Mesendoderm (in vitro differentiated cells): ENCODE measurements at regions not wholly inside any gene's neighbourhood (a gene's known extent, or its start where the extent isn't known, plus 50 kb on each side); places are given as distances from the start of the nearest gene placed in this dataset.

Experiments
- DNase-seq: peaks from one replicate; pipeline ENCODE4 v3.0.0; 2013
- H2AK5ac ChIP-seq: 2 replicates; pipeline ENCODE4 v1.6.1; 2013; ENCODE audit warnings: low read length, inconsistent platforms
- H2BK120ac ChIP-seq: 2 replicates; pipeline ENCODE4 v1.6.1; 2013; ENCODE audit warnings: low read depth, mild to moderate bottlenecking, low read length, moderate library complexity, mixed read lengths
- H2BK15ac ChIP-seq: replicated peaks from 2 replicates; pipeline ENCODE4 v1.6.1; 2013; ENCODE audit warnings: low read depth, mild to moderate bottlenecking, moderate library complexity
- H2BK5ac ChIP-seq: 2 replicates; pipeline ENCODE4 v1.6.1; 2013; ENCODE audit warnings: low read length, inconsistent platforms
- H3K18ac ChIP-seq: 2 replicates; pipeline ENCODE4 v1.6.1; 2013; ENCODE audit warnings: mild to moderate bottlenecking, low read length, mixed read lengths
- H3K23ac ChIP-seq: one replicate; pipeline ENCODE4 v1.6.1; 2013; ENCODE audit warnings: low read length
- H3K27ac ChIP-seq: 2 replicates; pipeline ENCODE4 v1.5.1; 2013; ENCODE audit warnings: low read depth, mild to moderate bottlenecking, inconsistent platforms, low read length, moderate library complexity
- H3K27me3 ChIP-seq: 2 replicates; pipeline ENCODE4 v1.6.1; 2013; ENCODE audit warnings: low read length, control low read depth, mild to moderate bottlenecking, inconsistent platforms; ENCODE audit not compliant: insufficient read depth, poor library complexity
- H3K36me3 ChIP-seq: 2 replicates; pipeline ENCODE4 v1.6.1; 2013; ENCODE audit warnings: low read length, inconsistent platforms; ENCODE audit not compliant: control insufficient read depth, insufficient read depth
- H3K4ac ChIP-seq: one replicate; pipeline ENCODE4 v1.6.1; 2013; ENCODE audit warnings: low read depth, mild to moderate bottlenecking, low read length, moderate library complexity
- H3K4me1 ChIP-seq: 2 replicates; pipeline ENCODE4 v1.6.1; 2013; ENCODE audit warnings: low read depth, low read length, inconsistent platforms; ENCODE audit not compliant: control insufficient read depth
- H3K4me2 ChIP-seq: 2 replicates; pipeline ENCODE4 v1.6.1; 2013; ENCODE audit warnings: low read length
- H3K4me3 ChIP-seq: 2 replicates; pipeline ENCODE4 v1.5.1; 2013; ENCODE audit warnings: mild to moderate bottlenecking, low read length
- H3K56ac ChIP-seq: one replicate; pipeline ENCODE4 v1.6.1; 2013; ENCODE audit warnings: low read length
- H3K79me1 ChIP-seq: 2 replicates; pipeline ENCODE4 v1.6.1; 2013; ENCODE audit warnings: low read length, inconsistent platforms
- H3K79me2 ChIP-seq: 2 replicates; pipeline ENCODE4 v1.6.1; 2013; ENCODE audit warnings: mild to moderate bottlenecking, low read length; ENCODE audit not compliant: control insufficient read depth, insufficient read depth
- H3K9ac ChIP-seq: 2 replicates; pipeline ENCODE4 v1.6.1; 2013; ENCODE audit warnings: low read length, inconsistent platforms
- H4K5ac ChIP-seq: one replicate; pipeline ENCODE4 v1.6.1; 2013; ENCODE audit warnings: low read length
- H4K8ac ChIP-seq: one replicate; pipeline ENCODE4 v1.6.1; 2013; ENCODE audit warnings: low read depth, mild to moderate bottlenecking, control low read depth, low read length, moderate library complexity
- WGBS: extraction: QIAGEN DNeasy Blood & Tissue Kit; methylation state at CpG from one replicate; pipeline ENCODE4 v1.1.7; 2013; ENCODE audit warnings: low lambda C conversion rate, missing lambda C conversion rate; ENCODE audit not compliant: insufficient coverage; ENCODE audit errors: extremely low coverage; 5-methylcytosine and 5-hydroxymethylcytosine counted together

DNA sequence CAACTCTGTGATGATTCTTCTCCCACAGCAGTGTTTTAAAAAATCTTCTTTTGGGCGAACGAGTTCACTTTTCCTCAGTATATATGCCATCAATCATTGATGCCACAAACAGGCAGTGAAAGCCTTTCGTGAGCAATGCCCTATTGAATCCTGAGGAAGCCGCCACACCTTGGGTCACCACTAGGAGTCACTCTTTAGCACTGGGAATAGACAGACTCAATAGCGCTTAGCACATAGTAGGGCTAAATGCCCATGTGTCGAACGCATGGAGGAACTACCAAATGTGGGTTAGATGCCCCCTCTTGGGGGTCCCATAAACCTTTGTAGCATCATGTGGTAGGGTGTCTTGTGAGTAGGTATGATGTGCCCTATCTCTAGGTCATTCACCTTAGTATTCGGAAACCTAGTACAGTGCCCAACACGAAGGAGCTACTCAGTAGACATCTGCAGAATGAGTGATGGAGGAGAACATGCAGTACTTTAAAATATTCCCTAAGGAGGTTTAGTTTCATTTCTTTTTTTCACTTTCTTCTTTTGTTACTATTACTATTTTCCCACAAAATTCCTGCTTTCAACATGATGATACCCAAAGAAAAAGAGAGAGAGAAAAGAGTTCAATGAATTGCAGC, 603.7 kb downstream of the BNC2 start:
- WGBS, result no CpG with 5 or more reads among the region's 9 CpGs
- Histone ChIP-seq H3K9ac (no peak overlapping the region), H3K79me2 (no peaks in the 10 kb centered on the region), H3K4me3 (no peak overlapping the region), H3K36me3 (no peaks in the 10 kb centered on the region), H3K18ac (no peak overlapping the region), H4K5ac (no peak overlapping the region), H2BK15ac (no peak overlapping the region), H2AK5ac (no peak overlapping the region), H3K23ac (no peak overlapping the region), H2BK5ac (no peak overlapping the region), H3K27ac (no peak overlapping the region), H3K4ac (no peak overlapping the region), H3K56ac (no peak overlapping the region), H3K27me3 (no peaks in the 10 kb centered on the region), H3K4me1 (no peaks in the 10 kb centered on the region), H3K4me2 (no peak overlapping the region), H2BK120ac (no peak overlapping the region), H3K79me1 (no peaks in the 10 kb centered on the region), H4K8ac (no peak overlapping the region)
- peak; percentile 63 for DNase-seq

DNA sequence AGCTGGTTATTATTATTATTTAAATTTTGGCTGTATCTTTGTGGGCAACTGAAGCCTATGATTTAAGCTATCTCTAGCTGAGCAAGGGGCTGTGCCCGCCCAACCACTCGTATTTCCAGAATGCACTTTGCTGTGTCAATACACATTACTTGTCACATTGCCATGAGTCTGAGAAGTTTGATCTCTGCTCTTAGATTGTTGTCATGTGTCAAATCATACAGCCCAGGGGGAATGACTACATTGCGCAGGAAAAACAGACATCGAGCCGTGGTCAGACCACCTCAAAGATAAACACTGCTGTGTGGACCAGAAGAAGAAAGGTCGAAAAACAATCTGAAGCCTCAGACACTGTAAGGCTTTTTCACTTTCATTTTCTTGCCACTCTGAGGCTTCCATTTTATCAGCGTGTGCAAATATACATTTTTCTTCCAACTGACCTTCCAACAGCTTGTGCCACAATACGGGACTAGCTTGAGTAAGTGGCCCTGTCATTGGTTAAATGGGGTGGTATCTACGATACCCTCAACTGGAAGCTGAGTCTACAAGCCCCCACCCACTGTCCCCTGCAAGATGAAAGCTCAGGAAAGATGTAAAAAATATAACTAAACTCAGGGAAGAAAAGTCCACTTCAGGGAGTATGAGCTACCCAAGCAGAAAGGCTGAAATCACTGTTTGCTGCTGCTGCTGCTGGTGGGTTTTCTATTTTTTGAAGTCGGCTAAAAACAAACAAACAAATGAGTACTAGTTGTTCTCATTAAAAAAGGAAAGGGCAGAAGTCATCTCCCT, 603.0 kb downstream of the BNC2 start:
- Histone ChIP-seq H3K4me2 (no peak overlapping the region), H2BK15ac (no peak overlapping the region), H3K56ac (no peak overlapping the region), H3K4ac (no peak overlapping the region), H3K4me1 (no peaks in the 10 kb centered on the region), H3K36me3 (no peaks in the 10 kb centered on the region), H2BK120ac (no peak overlapping the region), H3K4me3 (no peak overlapping the region), H3K27ac (no peak overlapping the region), H3K27me3 (no peaks in the 10 kb centered on the region), H3K79me2 (no peaks in the 10 kb centered on the region), H2AK5ac (no peak overlapping the region), H3K9ac (no peak overlapping the region), H3K18ac (no peak overlapping the region), H2BK5ac (no peak overlapping the region), H4K5ac (no peak overlapping the region), H4K8ac (no peak overlapping the region), H3K79me1 (no peaks in the 10 kb centered on the region), H3K23ac (no peak overlapping the region)
- no peak for DNase-seq
- WGBS, result no CpG with 5 or more reads among the region's 10 CpGs

- Histone ChIP-seq H3K79me1 (no peaks in the 10 kb centered on the region), H4K8ac (no peak overlapping the region), H2BK15ac (no peak overlapping the region), H3K27ac (no peak overlapping the region), H3K56ac (no peak overlapping the region), H3K4me3 (no peak overlapping the region), H3K23ac (no peak overlapping the region), H2BK5ac (no peak overlapping the region), H3K36me3 (no peaks in the 10 kb centered on the region), H4K5ac (no peak overlapping the region), H3K4me2 (no peak overlapping the region), H3K79me2 (no peaks in the 10 kb centered on the region), H2AK5ac (no peak overlapping the region), H3K27me3 (no peaks in the 10 kb centered on the region), H3K4me1 (no peaks in the 10 kb centered on the region), H3K18ac (no peak overlapping the region), H3K4ac (no peak overlapping the region), H3K9ac (no peak overlapping the region), H2BK120ac (no peak overlapping the region)
- no peak for DNase-seq
- no CpG with 5 or more reads among the region's 15 CpGs for WGBS
These were observed 602.2 kb downstream of the BNC2 start for GRCh38 chr9:16268067-16268881.

- H3K36me3 ChIP-seq, result no peaks in the 10 kb centered on the region
- H3K27ac ChIP-seq, result no peak overlapping the region
- H3K4me1 ChIP-seq, result no peaks in the 10 kb centered on the region
- H3K27me3 ChIP-seq, result no peaks in the 10 kb centered on the region
- no peak overlapping the region for H2AK5ac ChIP-seq
- H4K8ac ChIP-seq, result no peak overlapping the region
- no peak overlapping the region for H3K4me3 ChIP-seq
- no peak overlapping the region for H2BK5ac ChIP-seq
- H3K56ac ChIP-seq, result no peak overlapping the region
- no peak overlapping the region for H2BK120ac ChIP-seq
- H3K79me1 ChIP-seq, result no peaks in the 10 kb centered on the region
- no peak overlapping the region for H4K5ac ChIP-seq
- no peak overlapping the region for H3K4me2 ChIP-seq
- DNase-seq, result no peak
- no peak overlapping the region for H3K9ac ChIP-seq
- H3K18ac ChIP-seq, result no peak overlapping the region
- no peak overlapping the region for H2BK15ac ChIP-seq
- no peak overlapping the region for H3K23ac ChIP-seq
- no peak overlapping the region for H3K4ac ChIP-seq
- H3K79me2 ChIP-seq, result no peaks in the 10 kb centered on the region
- WGBS, result no CpG with 5 or more reads among the region's 9 CpGs
These were observed 598.5 kb downstream of the BNC2 start for GRCh38 chr9:16271967-16272366.

GRCh38 chr9:16272776-16273175, 597.7 kb downstream of the BNC2 start:
- H3K4ac ChIP-seq, result no peak overlapping the region
- WGBS, result no CpG with 5 or more reads among the region's 8 CpGs
- H2AK5ac ChIP-seq, result no peak overlapping the region

More at GRCh38 chr9:16272776-16273175, 597.7 kb downstream of the BNC2 start:
- Histone ChIP-seq H3K27me3 (no peaks in the 10 kb centered on the region), H3K79me2 (no peaks in the 10 kb centered on the region), H3K27ac (no peak overlapping the region), H3K18ac (no peak overlapping the region), H3K23ac (no peak overlapping the region), H3K4me2 (no peak overlapping the region), H2BK120ac (no peak overlapping the region), H3K4me3 (no peak overlapping the region), H2BK5ac (no peak overlapping the region), H3K56ac (no peak overlapping the region), H2BK15ac (no peak overlapping the region), H4K5ac (no peak overlapping the region), H3K36me3 (no peaks in the 10 kb centered on the region), H3K9ac (no peak overlapping the region), H3K79me1 (no peaks in the 10 kb centered on the region), H3K4me1 (no peaks in the 10 kb centered on the region), H4K8ac (no peak overlapping the region)
- no peak for DNase-seq
